IPS-NIHi7 (cell line): ENCODE measurements at regions not wholly inside any gene's neighbourhood (a gene's known extent, or its start where the extent isn't known, plus 50 kb on each side); places are given as distances from the start of the nearest gene placed in this dataset.
A peak's percentile ranks its signal among the peaks of the same experiment; 100 is the strongest.

Experiments used
- DNase-seq: peaks from one replicate; pipeline ENCODE4 v3.0.0; 2012; ENCODE audit warnings: mixed read lengths; ENCODE audit errors: extremely low spot score

GRCh38 chr1:56315293-56315942 is 263.9 kb downstream of the PLPP3 start:
- no peak for DNase-seq

GRCh38 chr1:56313560-56313959 is 265.8 kb downstream of the PLPP3 start:
- DNase-seq, result no peak

- DNase-seq, result no peak
Measured at GRCh38 chr1:56311766-56312165, 267.6 kb downstream of the PLPP3 start.

- no peak for DNase-seq
Measured at GRCh38 chr1:56310945-56311344, 268.4 kb downstream of the PLPP3 start.

GRCh38 chr1:56309065-56309464 is 270.3 kb downstream of the PLPP3 start:
- no peak for DNase-seq

GRCh38 chr1:56304975-56305374 is 274.4 kb downstream of the PLPP3 start:
- DNase-seq, result no peak

GRCh38 chr1:56303805-56304204 is 275.6 kb downstream of the PLPP3 start:
- no peak for DNase-seq

GRCh38 chr1:56302878-56303277 is 276.5 kb downstream of the PLPP3 start:
- no peak for DNase-seq

GRCh38 chr1:56301791-56302190 is 277.6 kb downstream of the PLPP3 start:
- no peak for DNase-seq

GRCh38 chr1:56300836-56301235 is 278.5 kb downstream of the PLPP3 start:
- no peak for DNase-seq

- DNase-seq, result no peak
Measured at GRCh38 chr1:56298866-56299265, 280.5 kb downstream of the PLPP3 start.

GRCh38 chr1:56297904-56298303 is 281.5 kb downstream of the PLPP3 start:
- DNase-seq, result no peak

GRCh38 chr1:56297208-56297607 is 282.2 kb downstream of the PLPP3 start:
- no peak for DNase-seq

GRCh38 chr1:56295949-56296929 is 283.1 kb downstream of the PLPP3 start:
- no peak for DNase-seq

GRCh38 chr1:56291374-56291919 is 287.9 kb downstream of the PLPP3 start:
- DNase-seq, result peak; percentile 40

- DNase-seq, result no peak
Measured at GRCh38 chr1:56289260-56289659, 290.1 kb downstream of the PLPP3 start.

- no peak for DNase-seq
Measured at GRCh38 chr1:56287721-56288120, 291.6 kb downstream of the PLPP3 start.

- no peak for DNase-seq
Measured at GRCh38 chr1:56286956-56287355, 292.4 kb downstream of the PLPP3 start.

- DNase-seq, result no peak
Measured at GRCh38 chr1:56286506-56286905, 292.9 kb downstream of the PLPP3 start.

- DNase-seq, result no peak
Measured at GRCh38 chr1:56285554-56286402, 293.6 kb downstream of the PLPP3 start.

- no peak for DNase-seq
Measured at GRCh38 chr1:56284928-56285327, 294.4 kb downstream of the PLPP3 start.

GRCh38 chr1:56278061-56278460 is 301.3 kb downstream of the PLPP3 start:
- no peak for DNase-seq
